Stimulated activated CD8-positive, alpha-beta memory T cell treated with anti-CD3 and anti-CD28 coated beads, Interleukin-2, amount 100 ng/mL, for 1 hour (primary cell): ENCODE measurements at regions not wholly inside any gene's neighbourhood (a gene's known extent, or its start where the extent isn't known, plus 50 kb on each side); places are given as distances from the start of the nearest gene placed in this dataset.

Experiments
- DNase-seq, 2 donors: peaks; one replicate each; pipeline ENCODE4 v3.0.0-alpha.2; 2020; ENCODE audit warnings: low read depth in 2 of 2

DNA sequence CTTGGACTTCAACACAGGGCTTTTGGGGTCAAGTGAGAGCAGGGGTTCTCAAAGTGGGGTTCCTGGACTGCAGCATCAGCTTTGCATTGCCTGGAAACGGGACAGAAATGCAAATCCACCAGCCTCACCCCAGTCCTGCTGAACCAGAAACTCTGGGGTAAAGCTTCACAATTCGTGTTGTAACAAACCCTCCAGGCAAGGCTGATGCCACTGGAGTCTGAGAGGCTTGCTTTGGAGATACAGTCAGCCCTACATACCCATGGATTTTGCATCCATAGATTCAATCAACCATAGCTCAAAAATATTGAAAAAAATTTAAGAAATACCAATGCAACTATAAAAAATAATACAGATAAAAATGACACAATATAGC lies 160.4 kb upstream of the ECI2 start:
- no peak for DNase-seq

DNA sequence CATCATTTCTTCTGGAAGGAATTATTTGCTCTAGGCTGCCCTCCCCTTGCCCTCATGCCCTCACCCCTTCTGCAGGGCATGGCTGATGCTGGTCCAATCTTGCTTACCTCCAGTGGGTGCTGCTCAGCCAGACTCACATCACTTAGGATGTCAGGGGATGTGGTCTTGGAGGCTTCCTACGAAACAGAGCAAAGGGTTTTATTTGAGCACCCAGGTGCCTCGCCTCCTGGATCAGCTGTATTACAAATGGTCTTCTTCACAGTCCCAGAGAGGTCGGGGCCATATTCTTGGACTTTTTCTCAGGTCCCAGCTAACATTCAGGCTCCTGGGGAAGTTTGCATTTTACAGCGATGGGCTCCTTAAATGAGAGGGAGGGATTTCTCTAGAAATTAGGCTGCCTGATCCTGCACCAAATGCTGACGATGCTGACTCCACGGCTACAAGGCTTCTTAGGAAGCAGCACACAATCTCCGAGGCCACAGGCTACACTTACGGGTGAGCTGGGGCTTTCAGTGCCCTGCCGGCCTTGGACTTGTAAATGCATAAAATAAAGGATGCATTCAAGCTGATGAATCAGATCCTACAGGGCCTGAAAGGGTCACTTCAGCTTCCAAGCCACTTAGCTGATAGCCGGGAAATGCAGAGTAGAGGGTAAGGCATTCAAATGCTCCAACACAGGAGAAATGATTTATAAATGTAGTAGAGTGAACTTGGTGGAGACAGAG lies 159.8 kb upstream of the ECI2 start:
- no peak for DNase-seq

DNA sequence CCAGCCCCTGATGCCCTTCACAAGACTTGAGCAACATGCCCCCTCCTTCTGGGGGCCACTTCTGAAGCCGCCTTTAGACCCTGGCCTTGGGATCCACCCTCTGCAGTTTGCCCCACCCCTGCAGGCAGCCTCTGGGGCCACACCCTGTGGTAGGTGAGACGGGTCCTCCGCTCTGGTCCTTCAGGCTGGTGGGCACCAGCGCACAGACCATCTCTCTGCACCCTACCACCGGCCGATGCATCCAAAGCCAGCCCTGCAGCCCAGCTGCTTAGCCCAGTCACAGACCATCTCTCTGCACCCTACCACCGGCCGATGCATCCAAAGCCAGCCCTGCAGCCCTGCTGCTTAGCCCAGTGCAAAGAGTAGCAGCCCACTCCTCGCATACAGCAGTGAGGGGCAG lies 159.3 kb upstream of the ECI2 start:
- no peak for DNase-seq

DNA sequence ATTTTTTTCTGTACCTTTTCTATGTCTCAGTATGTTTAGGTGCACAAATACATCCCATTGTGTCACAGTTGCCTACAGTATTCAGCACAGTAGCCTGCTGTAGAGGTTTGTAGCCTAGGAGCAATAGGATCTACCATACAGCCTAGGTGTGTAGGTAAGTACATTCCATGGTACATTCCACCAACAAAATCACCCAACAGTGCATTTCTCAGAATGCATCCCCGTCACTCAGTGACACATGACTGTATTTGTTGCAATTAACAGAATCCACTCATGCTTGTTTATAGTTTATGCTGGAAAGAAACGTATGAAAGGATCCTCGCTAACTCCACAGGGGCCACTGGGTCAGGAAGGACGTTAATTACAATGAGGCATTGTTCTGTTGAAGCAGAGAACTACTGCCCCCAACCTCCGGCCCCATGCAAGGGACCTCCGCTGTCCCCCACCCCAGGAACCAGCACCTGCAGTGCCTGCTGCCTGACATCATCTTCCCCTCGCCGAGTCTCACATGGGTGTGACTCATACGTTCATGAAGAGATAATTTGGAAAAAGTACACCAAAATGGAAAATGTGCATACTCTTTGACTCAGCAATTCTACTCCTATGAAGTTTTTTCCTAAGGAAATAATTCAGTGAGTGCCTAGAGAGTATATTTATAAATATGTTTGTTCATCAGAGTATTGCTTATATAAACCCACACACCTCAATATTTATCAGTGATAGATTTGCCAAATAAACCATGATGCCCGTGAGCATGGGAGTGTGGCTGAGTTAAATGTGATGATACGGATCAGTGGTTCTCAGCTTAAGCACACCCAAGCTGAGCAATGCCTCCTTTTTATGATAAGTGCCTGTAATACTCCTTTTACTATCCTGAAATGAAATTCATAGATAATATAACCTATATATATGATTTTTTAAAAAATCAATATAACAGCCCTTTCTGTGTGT lies 156.4 kb upstream of the ECI2 start:
- no peak for DNase-seq

DNA sequence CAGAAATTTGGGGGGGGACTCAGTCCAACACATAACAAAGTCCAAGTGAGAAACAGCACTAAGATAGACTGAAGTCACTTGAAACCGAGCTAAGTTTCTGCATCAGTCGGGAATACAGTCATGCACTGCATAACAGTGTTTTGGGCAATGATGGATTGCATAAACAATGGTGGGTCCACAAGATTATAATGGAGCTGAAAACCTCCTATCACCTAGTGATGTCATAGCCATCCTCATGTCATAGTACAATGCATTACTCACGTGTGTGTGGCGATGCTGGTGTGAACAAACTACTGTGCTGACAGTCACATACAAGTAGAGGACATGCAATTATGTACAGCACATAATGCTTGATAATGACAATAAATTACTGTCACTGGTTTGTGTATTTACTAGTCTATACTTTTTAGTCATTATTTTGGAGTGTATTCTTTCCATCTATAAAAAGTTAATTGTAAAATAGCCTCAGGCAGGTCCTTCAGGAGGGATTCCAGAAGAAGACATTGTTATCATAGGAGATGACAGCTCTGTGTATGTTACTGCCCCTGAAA lies 154.5 kb upstream of the ECI2 start:
- DNase-seq: no peak

DNA sequence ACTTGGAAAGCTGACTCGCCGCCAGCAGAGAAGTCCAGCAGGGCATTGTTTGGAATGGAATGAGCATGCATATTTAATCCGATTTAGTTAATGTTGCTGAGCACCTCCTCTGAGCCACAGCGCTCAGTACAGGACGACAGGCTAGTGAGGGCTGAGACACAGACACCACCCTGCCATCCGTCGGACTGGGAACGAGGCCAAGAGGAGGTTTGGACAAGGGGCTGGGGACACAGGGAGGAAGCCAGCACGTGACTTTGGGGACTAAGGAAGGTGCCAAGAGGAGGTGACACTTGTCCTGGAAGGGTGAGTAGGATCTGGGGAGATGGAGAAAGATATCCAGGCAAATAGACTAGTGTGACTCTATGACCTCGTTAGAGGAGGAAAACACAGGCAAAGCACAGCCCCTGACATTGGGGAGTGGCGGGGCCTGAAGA lies 152.5 kb upstream of the ECI2 start:
- no peak for DNase-seq

DNA sequence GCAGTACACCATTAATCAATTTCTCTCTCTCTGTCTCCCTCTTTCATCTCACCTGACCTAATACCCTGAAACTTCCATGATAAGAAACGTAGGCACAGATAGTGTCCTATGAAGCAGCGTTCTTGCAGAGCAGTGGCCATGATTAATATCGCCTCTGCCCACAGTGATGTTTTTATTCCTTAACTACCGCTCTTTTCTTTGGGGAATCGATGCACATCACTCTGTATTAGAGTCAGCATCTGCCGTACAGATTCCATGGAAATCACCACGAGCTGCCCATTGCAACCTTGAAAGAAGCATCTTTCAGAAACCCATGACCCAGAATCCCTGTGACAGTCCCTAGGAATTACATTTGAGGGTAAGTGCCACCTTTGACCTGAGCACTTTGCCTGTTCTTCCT lies 152.0 kb upstream of the ECI2 start:
- no peak for DNase-seq

DNA sequence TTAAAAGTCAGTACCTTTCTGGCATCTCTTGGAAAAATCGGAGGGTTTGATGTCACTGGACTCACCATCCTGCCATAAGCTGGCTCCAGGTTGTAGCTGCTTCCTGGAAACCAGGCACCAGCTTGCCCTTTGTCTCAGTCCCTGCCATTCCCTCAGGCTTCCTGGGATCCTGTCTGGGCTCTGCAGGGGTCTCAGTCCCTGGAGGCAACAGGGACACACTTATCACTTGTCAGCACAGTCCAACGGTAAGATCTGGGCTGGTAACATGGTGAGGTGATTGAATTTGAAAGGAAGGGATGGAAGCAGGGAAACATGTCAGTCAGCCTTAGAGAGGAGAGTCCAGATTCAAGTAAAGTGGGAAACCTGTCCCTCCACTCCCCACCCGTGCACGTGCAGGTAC lies 147.6 kb upstream of the ECI2 start:
- DNase-seq: no peak

DNA sequence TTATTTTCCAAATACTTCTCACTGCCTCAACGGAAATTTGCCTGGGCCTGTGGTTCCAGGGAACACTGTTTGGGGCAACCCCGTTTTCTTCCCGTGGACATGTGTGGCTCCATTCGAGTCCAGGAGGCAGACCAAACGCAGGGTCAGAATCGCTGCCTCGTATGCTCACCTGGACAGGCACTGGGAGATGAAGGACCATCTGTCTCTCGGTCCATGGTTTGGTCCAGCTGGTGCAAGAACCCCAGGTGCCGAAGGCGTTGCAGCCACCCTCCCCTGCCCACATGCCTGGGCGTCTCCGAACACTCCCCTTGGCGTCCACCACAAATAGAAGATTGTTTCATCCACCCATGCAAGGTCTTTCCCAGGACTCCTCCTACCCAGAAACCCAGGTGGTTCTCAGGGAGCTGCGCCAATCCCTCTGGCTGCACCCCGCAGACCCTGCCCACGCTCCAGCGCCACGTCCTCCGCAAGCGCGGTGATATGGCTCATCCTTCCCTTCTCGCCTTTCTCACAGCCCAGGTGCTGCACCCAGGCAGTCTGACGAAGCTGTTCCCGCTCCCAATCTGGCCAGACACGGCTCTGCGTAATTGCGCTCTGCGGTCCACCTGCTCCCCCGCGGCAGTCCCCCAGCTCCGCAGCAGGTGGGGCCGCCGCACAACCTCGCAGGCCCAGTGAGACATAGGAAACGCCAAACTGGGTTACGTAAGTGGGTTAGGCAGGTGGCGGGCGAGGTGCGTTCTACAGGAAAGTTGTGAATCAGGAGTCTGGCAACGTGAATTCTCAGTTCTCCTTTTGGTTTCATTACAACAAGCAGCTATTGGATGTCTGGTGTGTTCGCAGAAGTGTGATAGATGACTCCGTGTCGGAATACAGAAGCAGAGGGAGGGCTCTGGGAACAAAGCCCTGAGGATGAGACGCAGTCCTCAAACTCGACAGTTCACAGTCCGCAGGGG lies 146.2 kb upstream of the ECI2 start:
- DNase-seq: no peak

DNA sequence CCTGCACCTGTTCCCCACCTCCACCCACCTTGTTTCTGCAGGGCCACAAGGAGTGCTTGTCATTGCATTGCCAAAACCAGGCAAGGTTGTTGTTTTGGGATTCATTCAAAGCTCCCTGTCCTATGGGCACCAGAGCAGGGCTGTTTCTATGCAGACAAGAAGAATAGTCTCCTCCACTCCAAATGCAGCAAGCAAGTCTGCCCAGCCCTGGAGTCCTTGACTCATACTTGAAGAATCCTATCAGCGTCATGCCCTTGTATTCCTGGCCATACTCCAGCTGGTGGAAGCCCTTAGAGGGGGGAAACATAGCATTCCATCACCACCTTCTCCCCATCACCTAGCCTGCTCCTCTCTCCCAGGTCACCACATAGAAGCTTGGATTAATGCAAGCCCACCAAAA lies 145.3 kb upstream of the ECI2 start:
- no peak for DNase-seq

DNA sequence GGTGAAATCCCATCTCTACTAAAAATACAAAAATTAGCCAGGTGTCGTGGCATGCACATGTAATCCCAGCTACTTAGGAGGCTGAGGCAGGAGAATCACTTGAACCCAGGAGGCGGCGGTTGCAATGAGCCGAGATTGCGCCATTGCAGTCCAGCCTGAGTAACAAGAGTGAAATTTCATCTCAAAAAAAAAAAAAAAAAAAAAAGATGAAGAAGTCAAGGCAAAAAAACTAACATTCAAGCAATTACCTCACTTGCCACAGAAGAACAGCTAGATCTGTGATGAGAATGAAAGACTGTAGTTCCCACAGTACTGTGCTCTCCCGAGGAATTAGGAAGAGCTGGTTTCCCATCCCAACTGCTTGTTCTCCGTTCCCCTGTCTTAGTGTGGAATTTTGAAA lies 144.7 kb upstream of the ECI2 start:
- DNase-seq: no peak

DNA sequence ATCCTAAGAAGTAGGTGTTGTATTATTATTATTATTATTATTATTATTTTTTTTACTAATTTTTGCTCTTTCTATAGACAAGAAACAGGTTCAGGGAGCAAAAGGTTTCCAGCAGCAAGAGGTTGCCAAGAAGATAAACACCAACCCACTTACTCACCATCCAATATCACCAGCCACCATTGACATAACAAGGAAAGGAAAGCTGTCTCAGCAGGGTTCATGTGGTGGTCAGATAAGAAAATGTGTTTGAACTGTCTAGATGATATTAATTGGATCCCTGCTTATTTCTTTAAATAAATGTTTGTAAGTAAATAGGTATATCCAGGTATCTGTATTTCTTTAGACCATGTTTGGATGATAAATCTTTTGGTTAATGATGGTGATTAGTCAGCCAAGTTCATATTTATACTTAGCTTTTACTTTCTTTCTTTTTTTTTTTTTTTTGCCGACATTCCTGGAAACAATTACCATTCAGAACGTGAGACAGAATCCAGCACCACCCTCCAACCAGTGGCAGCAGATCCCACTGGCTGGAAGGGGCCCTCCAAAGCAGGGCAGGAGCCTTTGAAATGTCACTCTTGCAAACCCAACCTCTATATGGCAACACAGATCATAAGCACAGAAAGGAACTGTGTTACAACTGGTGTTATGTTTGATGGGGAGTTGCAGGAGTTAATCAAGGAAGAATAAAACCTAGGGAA lies 139.2 kb upstream of the ECI2 start:
- DNase-seq: no peak

DNA sequence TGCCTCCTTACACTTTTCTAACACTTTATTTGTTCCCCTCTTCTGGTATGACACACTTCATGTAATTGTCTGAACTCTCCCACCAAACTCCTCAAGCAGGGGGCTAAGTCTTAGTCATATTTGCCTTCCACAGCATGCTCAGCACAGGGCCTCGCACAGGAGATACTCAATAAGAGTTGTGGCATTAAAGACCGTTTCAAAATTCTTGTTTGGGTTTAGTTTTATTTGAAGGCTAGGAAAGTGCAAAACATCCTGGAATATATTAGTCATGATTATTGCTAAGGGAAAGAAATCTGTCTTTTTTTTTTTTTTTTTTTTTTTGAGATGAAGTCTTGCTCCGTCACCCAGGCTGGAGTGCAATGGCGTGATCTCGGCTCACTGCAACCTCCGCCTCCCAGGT lies 137.6 kb upstream of the ECI2 start:
- DNase-seq: no peak

DNA sequence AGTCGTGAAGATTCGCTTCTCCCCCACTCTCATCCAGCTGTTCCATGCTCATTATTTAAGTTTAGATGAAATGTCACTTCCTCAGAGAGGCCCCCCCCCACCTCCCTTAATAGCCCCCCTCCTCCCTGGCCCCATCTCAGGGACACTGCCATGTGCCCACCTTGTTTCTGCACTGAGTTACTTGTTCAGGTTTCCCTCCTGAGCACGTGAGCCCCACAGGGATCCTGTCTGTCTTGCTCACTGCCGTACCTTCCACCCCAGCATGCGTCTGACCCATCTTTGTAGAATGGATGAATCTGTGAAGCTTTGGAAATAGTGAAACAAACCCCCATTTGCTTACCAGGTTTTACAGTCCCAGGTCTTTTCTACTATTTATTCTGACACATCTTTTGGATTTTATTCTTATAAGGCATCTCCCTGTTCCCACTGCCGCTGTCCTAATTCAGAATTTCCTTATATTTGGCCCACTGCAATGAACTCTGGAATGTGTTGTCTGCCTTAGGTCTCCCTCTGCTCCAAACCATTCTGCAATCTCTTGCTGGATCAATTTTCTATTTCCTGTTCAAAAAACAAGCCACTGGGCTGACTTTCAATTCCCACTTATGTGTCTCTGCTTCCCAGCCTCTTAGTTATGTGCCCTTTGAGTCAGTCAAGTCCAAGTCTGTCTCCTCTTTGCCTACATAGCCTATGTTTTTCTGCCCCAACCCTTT lies 136.5 kb upstream of the ECI2 start:
- DNase-seq: no peak

DNA sequence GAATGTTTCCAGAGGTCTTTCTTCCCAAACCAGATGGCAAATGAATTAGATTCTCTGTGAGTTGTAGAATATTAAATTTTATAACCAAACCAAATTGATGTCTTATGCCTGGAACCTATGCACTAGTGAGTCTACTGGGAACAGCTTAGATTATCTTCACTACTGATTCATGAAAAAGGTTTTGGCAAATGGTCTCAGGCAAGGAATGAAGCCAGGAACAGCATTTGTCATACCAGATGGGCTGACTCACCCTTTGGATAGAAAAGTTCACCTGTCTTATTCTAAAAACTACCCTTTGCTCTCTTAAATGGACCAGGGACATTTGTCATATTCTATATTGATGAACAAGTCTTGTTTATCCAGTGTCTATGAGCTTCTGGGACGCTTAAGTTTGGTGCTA lies 135.4 kb upstream of the ECI2 start:
- no peak for DNase-seq

DNA sequence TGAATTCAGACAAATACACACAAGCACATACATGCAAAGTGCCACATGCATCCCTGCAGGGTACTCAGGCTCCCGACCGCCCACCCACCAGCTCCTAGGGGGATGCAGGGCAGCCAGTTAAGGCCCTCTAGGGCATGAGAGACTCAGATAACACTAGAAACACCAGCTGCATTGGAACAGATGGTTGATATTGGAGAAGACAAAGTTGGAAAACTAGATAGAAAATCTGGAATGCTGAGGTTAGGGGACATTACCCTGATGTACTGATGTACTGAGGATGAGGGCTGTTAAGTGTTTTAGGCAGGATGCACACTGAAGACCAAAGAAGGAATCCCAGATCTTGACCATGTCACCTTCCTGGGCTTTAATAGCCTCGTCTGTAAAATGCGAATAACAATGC lies 134.6 kb upstream of the ECI2 start:
- DNase-seq: no peak

DNA sequence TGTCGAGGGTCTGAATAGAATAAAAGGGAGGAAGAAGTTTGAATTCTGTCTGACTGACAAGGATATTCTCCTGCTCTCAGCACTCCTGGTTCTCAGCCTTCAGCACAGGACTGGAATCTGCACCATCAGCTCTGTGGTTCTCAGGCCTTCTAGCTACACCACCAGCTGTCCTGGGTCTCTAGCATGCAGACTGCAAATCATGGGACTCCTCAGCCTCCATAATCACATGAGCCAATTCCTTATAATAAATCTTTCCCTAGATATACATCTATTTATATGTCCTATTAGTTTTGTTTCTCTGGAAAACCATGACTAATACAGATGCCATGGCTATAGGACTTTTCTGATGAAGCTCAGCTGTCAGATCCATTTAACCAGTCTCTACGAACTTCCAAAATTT lies 132.8 kb upstream of the ECI2 start:
- no peak for DNase-seq

DNA sequence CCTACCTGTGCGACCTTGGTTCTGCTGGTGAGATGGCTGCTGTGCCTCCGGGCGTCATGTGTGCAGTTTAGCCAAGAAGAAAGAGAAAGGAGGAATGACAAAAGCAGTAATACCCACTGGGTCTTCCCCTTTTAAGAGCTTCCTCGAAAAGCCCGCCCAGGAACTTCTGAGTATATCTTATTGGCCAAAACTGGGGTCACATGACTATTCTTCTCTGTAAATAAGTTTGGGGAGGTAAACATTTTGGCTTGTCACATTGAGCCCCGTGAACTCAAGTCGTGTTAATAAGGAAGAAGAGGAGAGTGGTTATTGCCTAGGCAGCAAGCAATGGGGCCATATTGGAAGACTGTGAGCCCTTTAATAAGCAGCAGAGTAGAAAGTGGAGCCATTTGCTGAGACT lies 130.4 kb upstream of the ECI2 start:
- DNase-seq: no peak

DNA sequence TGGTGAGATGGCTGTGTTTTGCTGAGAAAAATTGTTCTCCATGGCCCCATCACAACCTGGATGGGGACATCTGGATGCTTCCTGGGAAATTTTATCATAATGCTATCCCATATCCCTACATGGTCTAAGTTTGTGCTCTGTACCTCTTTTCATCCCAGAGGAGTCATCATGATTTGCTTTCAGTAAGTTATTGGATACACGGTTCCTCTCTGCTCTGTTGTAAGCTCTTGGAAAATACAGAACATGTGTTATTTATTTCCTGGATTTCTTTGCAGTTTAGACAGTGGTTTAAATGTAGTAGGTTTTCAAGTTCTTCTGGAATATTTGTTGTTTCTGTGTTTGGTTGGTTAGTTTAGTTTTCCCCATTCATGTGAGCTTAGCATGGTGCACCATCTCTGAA lies 129.2 kb upstream of the ECI2 start:
- DNase-seq: no peak

DNA sequence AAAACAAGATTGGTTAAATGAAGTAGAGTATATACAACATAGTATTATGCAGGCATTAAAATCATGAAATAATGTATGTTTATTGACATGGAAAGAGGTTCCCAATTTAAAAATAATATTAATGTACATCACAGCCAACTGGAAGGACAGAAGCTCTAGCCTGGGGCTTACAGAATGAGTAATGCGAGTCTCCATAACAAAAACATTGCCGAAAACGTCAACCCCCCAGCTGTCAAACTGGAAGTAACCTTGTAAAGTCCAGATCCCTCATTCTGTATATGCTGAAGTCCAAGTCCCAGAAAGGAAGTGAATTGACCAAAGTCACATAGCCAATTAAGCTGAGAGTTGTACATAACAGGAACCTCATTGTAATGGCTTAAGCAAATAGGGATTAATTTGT lies 128.7 kb upstream of the ECI2 start:
- no peak for DNase-seq

DNA sequence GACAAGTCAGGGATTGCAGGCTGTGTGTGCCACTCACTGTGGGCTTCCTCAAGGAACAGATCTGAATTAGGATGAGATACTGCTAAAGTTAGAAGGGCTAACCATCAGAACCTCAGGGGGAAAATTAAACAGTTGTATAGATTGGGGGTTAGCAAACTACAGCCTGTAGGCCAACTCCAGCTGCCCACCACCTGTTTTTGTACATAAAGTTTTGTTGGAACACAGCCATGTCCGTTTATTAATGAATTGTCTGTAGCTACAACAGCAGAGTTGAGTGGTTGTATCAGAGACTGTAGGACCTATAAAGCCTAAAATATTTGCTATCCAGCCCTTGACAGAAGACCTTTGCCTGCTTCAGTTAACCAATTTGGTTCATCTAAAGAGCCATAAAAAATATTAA lies 127.2 kb upstream of the ECI2 start:
- no peak for DNase-seq
